HCT116 (cell line): ENCODE measurements at regions not wholly inside any gene's neighbourhood (a gene's known extent, or its start where the extent isn't known, plus 50 kb on each side); places are given as distances from the start of the nearest gene placed in this dataset.

Experiments used
- EZH2 ChIP-seq: fragments of 200-600 bp; sonication (generic); IDR thresholded peaks from 2 replicates; pipeline ENCODE4 v1.6.1; 2017; ENCODE audit warnings: antibody characterized with exemption, mixed run types
- YY1 ChIP-seq: IDR thresholded peaks from 2 replicates; pipeline ENCODE4 v1.6.1; 2011; ENCODE audit warnings: low read length, low read depth, moderate library complexity, mild to moderate bottlenecking; ENCODE audit not compliant: insufficient replicate concordance; ENCODE audit errors: extremely low read depth

GRCh38 chr16:29139261-29139802 lies 154.5 kb downstream of the LAT start:
- no peak for TF ChIP-seq EZH2
- no peak for TF ChIP-seq YY1
